ENCODE measurements at regions not wholly inside any gene's neighbourhood (a gene's known extent, or its start where the extent isn't known, plus 50 kb on each side); places are given as distances from the start of the nearest gene placed in this dataset.

DNA sequence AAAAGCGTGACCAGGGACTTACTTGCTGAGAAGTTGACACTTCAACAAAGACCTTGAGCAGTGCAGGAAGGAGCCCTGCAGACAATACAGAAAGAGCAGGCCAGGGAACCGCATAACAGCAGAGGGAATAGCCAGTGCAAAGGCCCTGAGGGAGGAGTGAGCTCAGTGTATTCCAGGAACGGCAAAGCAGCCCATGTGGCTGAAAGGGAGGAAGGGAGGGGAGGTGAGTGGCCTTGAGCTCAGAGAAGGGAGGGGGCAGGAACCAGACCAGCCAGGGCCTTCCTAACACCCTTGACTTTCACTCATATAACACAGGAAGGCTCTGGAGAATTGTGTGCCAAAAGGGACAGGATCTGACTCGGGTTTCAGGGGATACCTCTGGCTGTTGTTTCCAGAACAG lies 112.2 kb downstream of the BCOR start:
- peaks cover 0 to 8% (median 2%) of the 10 kb centered on the region in 4 donors for H3K4me1 ChIP-seq
- no peak for DNase-seq
- 59 to 64% methylated on average over 4 of the region's 4 CpGs for WGBS, 2 donors (ENCODE audit: low coverage in 1 of 2)
- in situ Hi-C loops (cut with MboI; ENCODE audit: low pct_ligation_motif_present in 1 of 4, low pct_unique_long_range_greater_than_20kb in 1 of 4, low sequenced_read_pairs in 3 of 4) (no loop called here), intact Hi-C loops (cut with DNase I; ENCODE audit: low total_unique reads) (no loop called here)
- no peak overlapping the region for H3K27ac ChIP-seq
- H3K4me3 ChIP-seq, result no peak overlapping the region
- H3K9me3 ChIP-seq, result no peaks in the 10 kb centered on the region
- TF ChIP-seq EP300 (IDR thresholded peaks at IDR 0.05; ENCODE audit: low read depth) (no peak), POLR2A (IDR thresholded peaks at IDR 0.05) (no peak), POLR2AphosphoS5 (IDR thresholded peaks at IDR 0.05) (no peak)
- TF ChIP-seq, protein P1, sequence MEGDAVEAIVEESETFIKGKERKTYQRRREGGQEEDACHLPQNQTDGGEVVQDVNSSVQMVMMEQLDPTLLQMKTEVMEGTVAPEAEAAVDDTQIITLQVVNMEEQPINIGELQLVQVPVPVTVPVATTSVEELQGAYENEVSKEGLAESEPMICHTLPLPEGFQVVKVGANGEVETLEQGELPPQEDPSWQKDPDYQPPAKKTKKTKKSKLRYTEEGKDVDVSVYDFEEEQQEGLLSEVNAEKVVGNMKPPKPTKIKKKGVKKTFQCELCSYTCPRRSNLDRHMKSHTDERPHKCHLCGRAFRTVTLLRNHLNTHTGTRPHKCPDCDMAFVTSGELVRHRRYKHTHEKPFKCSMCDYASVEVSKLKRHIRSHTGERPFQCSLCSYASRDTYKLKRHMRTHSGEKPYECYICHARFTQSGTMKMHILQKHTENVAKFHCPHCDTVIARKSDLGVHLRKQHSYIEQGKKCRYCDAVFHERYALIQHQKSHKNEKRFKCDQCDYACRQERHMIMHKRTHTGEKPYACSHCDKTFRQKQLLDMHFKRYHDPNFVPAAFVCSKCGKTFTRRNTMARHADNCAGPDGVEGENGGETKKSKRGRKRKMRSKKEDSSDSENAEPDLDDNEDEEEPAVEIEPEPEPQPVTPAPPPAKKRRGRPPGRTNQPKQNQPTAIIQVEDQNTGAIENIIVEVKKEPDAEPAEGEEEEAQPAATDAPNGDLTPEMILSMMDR (IDR thresholded peaks at IDR 0.05), result no peak
- no peaks in the 10 kb centered on the region for H3K36me3 ChIP-seq
- no peaks in the 10 kb centered on the region for H3K27me3 ChIP-seq

DNA sequence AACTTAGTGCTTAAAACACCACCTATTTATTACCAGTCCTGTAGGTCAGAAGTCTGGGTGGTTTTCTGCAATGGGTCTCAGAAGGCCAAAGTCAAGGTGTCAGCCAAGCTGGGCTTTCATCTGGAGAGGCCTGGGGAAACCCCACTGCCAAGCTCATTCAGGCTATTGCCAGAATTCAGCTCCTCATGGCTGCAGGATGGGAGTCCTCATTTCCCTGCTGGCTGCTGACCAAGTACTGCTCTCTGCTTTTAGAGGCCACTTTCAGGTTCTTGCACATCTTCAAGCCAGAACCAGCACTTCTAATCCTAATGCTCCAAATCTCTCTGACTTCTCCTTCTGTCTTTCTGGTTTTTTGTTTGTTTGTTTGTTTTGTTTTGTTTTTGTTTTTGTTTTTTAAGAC lies 109.3 kb downstream of the BCOR start:
- Histone ChIP-seq H3K9me3 (no peaks in the 10 kb centered on the region), H3K4me3 (no peak overlapping the region), H3K27ac (no peak overlapping the region), H3K36me3 (no peaks in the 10 kb centered on the region), H3K27me3 (no peaks in the 10 kb centered on the region), H3K4me1 (peaks cover 0 to 8% (median 2%) of the 10 kb centered on the region in 4 donors)
- TF ChIP-seq POLR2A (IDR thresholded peaks at IDR 0.05), result no peak
- TF ChIP-seq, protein P1 (IDR thresholded peaks at IDR 0.05), result no peak
- no peak for TF ChIP-seq POLR2AphosphoS5 (IDR thresholded peaks at IDR 0.05)
- no peak for TF ChIP-seq EP300 (IDR thresholded peaks at IDR 0.05; ENCODE audit: low read depth)
- DNase-seq, result no peak
- in situ Hi-C loops (cut with MboI; ENCODE audit: low pct_ligation_motif_present in 1 of 4, low pct_unique_long_range_greater_than_20kb in 1 of 4, low sequenced_read_pairs in 3 of 4), result no loop called here
- intact Hi-C loops (cut with DNase I; ENCODE audit: low total_unique reads), result no loop called here

DNA sequence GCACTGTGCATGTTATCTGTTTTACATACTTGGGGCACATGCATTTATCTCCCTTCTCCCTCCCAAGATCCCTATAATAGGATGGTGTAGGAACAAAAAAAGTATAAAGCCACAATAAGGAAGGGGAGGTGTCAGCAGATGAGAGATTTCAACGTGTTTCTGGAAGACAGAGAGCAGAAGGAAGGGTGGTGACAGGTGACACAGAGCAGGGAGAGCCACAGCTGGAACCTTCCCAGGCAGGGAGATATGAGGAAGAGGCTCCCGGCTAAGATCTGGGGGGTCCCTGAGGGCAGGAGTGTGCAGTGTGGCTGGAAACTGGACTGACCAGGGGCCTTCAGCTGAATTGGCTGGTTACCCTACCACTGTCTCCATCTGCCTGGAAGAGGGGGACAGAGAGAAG lies 107.4 kb downstream of the BCOR start:
- 46% methylated on average over 2 of the region's 2 CpGs; no CpG with 5 or more reads in 1 of the 2 donors for WGBS, 2 donors (ENCODE audit: low coverage in 1 of 2)
- H3K36me3 ChIP-seq, result no peaks in the 10 kb centered on the region
- H3K9me3 ChIP-seq, result no peaks in the 10 kb centered on the region
- no peak overlapping the region for H3K4me3 ChIP-seq
- DNase-seq, result no peak
- H3K4me1 ChIP-seq, result no peaks in the 10 kb centered on the region
- intact Hi-C loops (cut with DNase I; ENCODE audit: low total_unique reads) (no loop called here), in situ Hi-C loops (cut with MboI; ENCODE audit: low pct_ligation_motif_present in 1 of 4, low pct_unique_long_range_greater_than_20kb in 1 of 4, low sequenced_read_pairs in 3 of 4) (no loop called here)
- no peak for TF ChIP-seq EP300 (IDR thresholded peaks at IDR 0.05; ENCODE audit: low read depth)
- TF ChIP-seq, protein P1 (IDR thresholded peaks at IDR 0.05), result no peak
- no peak for TF ChIP-seq POLR2AphosphoS5 (IDR thresholded peaks at IDR 0.05)
- no peak for TF ChIP-seq POLR2A (IDR thresholded peaks at IDR 0.05)
- H3K27me3 ChIP-seq, result no peaks in the 10 kb centered on the region
- H3K27ac ChIP-seq, result no peak overlapping the region

DNA sequence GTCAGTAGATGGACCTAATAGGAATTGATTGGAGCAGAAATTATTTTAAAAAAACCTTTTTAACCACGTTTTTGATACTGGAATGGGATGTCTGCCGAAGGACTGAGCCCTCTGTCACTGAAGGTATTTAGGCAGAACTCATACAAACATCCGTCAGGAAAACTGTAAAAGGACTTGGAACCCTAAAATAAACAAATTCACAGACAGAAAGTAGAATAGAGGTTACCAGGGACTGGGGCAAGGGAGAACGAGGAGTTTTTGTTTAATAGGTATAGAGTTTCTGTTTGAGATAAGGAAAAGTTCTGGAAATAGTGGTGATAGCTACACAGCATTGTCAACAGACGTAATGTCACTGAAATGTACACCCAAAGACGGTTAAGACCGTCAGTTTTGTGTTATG lies 105.5 kb downstream of the BCOR start:
- DNase-seq, result no peak
- 17 to 68% methylated on average over 1 to 7 of the region's 7 CpGs for WGBS, 2 donors (ENCODE audit: low coverage in 1 of 2)
- in situ Hi-C loops (cut with MboI; ENCODE audit: low pct_ligation_motif_present in 1 of 4, low pct_unique_long_range_greater_than_20kb in 1 of 4, low sequenced_read_pairs in 3 of 4), result no loop called here
- TF ChIP-seq, protein P1 (IDR thresholded peaks at IDR 0.05), result no peak
- TF ChIP-seq POLR2A (IDR thresholded peaks at IDR 0.05) (no peak), POLR2AphosphoS5 (IDR thresholded peaks at IDR 0.05) (no peak), EP300 (IDR thresholded peaks at IDR 0.05; ENCODE audit: low read depth) (no peak)
- Histone ChIP-seq H3K36me3 (no peaks in the 10 kb centered on the region), H3K4me3 (no peak overlapping the region), H3K27ac (no peak overlapping the region), H3K27me3 (no peaks in the 10 kb centered on the region), H3K9me3 (no peaks in the 10 kb centered on the region), H3K4me1 (no peaks in the 10 kb centered on the region)
- intact Hi-C loops (cut with DNase I; ENCODE audit: low total_unique reads), result no loop called here

All from transverse colon (tissue), 4 donors.